ENCODE measurements at regions not wholly inside any gene's neighbourhood (a gene's known extent, or its start where the extent isn't known, plus 50 kb on each side); places are given as distances from the start of the nearest gene placed in this dataset.

GRCh38 chr4:15238720-15239119, 189.1 kb upstream of the C1QTNF7 start:
- ChIA-PET POLR2A (no interaction called here), CTCF (interaction anchor here (0.6 to 4.6 kb wide), 15 partner anchors 11 to 236 kb away, joined by 3 to 59 read pairs (median 5); no protein-coding TSS in a partner anchor)
- Histone ChIP-seq H3K36me3 (ENCODE audit: control insufficient read depth, insufficient read depth, low read length) (no peaks in the 10 kb centered on the region), H3K4me3 (ENCODE audit: low read depth, low read length) (no peak overlapping the region), H3K27me3 (ENCODE audit: control insufficient read depth, insufficient read depth, low read length) (peaks cover 13% of the 10 kb centered on the region)
- peak; percentile 66 for TF ChIP-seq CTCF (IDR thresholded peaks at IDR 0.05; ENCODE audit: insufficient read depth, low read depth, low read length)
- DNase-seq (ENCODE audit: low read depth) = no peak

DNA sequence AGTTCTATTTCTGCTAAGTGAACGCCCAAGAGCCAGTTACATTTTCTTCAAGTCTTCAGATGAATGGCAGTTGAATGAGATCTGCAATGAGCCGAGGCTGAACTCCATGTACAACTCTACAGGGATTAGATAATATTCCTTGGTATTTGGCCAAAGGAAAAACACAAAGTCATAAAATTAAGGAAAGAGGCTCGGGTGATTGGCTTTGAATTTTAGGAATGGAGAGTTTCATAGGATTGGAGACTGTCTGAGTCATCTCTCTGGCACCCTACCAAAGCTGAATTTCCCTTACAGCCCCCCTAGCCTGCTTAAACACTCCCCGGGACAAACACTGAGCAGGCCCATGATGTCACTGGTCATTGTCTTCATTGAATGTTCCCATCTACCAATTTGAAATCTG, 188.0 kb upstream of the C1QTNF7 start:
- H3K4me3 ChIP-seq (ENCODE audit: low read depth, low read length) = no peak overlapping the region
- CTCF ChIA-PET = interaction anchor here (1.3 to 4.6 kb wide), 3 partner anchors 13 to 217 kb away, joined by 3 to 59 read pairs (median 14); no protein-coding TSS in a partner anchor
- no peak for DNase-seq (ENCODE audit: low read depth)
- no peaks in the 10 kb centered on the region for H3K36me3 ChIP-seq (ENCODE audit: control insufficient read depth, insufficient read depth, low read length)
- peaks cover 13% of the 10 kb centered on the region for H3K27me3 ChIP-seq (ENCODE audit: control insufficient read depth, insufficient read depth, low read length)
- POLR2A ChIA-PET = no interaction called here
- no peak for TF ChIP-seq CTCF (IDR thresholded peaks at IDR 0.05; ENCODE audit: insufficient read depth, low read depth, low read length)

DNA sequence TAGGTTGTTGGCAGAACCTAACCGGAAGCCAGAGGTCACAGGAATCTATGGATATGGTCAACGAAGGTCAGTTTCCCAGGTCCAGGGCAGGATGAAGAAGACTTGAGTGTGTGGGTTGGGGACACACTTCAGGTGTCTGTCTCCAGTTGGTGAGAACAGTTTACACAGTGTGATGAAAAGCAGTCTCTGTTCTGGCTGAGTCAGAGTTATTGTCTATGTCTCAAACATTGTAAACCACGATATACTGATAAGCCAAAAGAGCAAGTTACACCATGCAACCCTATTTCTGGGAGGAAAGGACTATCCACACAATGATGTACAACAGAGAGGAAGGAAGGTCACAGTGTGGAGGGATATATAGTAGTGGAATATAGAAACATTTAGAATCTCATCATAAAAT, 187.1 kb upstream of the C1QTNF7 start:
- peaks cover 12% of the 10 kb centered on the region for H3K27me3 ChIP-seq (ENCODE audit: control insufficient read depth, insufficient read depth, low read length)
- POLR2A ChIA-PET = no interaction called here
- H3K4me3 ChIP-seq (ENCODE audit: low read depth, low read length) = no peak overlapping the region
- CTCF ChIA-PET = interaction anchor here (1.4 to 2.9 kb wide), 2 partner anchors 14 to 156 kb away, joined by 4 to 11 read pairs; no protein-coding TSS in a partner anchor
- DNase-seq (ENCODE audit: low read depth) = no peak
- no peak for TF ChIP-seq CTCF (IDR thresholded peaks at IDR 0.05; ENCODE audit: insufficient read depth, low read depth, low read length)
- H3K36me3 ChIP-seq (ENCODE audit: control insufficient read depth, insufficient read depth, low read length) = no peaks in the 10 kb centered on the region

GRCh38 chr4:15242021-15242420, 185.8 kb upstream of the C1QTNF7 start:
- Histone ChIP-seq H3K36me3 (ENCODE audit: control insufficient read depth, insufficient read depth, low read length) (no peaks in the 10 kb centered on the region), H3K27me3 (ENCODE audit: control insufficient read depth, insufficient read depth, low read length) (peaks cover 13% of the 10 kb centered on the region), H3K4me3 (ENCODE audit: low read depth, low read length) (no peak overlapping the region)
- ChIA-PET CTCF (interaction anchor here (0.6 to 2.9 kb wide), 5 partner anchors 12 to 216 kb away, joined by 3 to 11 read pairs (median 4); no protein-coding TSS in a partner anchor), POLR2A (no interaction called here)
- TF ChIP-seq CTCF (IDR thresholded peaks at IDR 0.05; ENCODE audit: insufficient read depth, low read depth, low read length) = no peak
- no peak for DNase-seq (ENCODE audit: low read depth)

- H3K36me3 ChIP-seq (ENCODE audit: control insufficient read depth, insufficient read depth, low read length) = no peaks in the 10 kb centered on the region
- H3K4me3 ChIP-seq (ENCODE audit: low read depth, low read length) = no peak overlapping the region
- POLR2A ChIA-PET = no interaction called here
- 0 out of 2 replicates have a peak, but pooled peaks cover 1% of the 10 kb centered on the region for H3K27me3 ChIP-seq (ENCODE audit: control insufficient read depth, insufficient read depth, low read length)
- CTCF ChIA-PET = interaction anchor here (1.2 kb wide), 1 partner anchor 8 kb away, joined by 3 read pairs; no protein-coding TSS in a partner anchor
- TF ChIP-seq CTCF (IDR thresholded peaks at IDR 0.05; ENCODE audit: insufficient read depth, low read depth, low read length) = no peak
- no peak for DNase-seq (ENCODE audit: low read depth)
These were observed 183.5 kb upstream of the C1QTNF7 start for GRCh38 chr4:15244354-15244753.

Measured in BJ (cell line).